HG02938 (cell line): ENCODE measurements at regions not wholly inside any gene's neighbourhood (a gene's known extent, or its start where the extent isn't known, plus 50 kb on each side); places are given as distances from the start of the nearest gene placed in this dataset.

Experiments used
- ATAC-seq: cut with Tn5 transposase; IDR thresholded peaks from one replicate; pipeline ENCODE4 v1.9.1; 2021; ENCODE audit warnings: mild to moderate bottlenecking, moderate library complexity; ENCODE audit not compliant: unreplicated experiment

DNA sequence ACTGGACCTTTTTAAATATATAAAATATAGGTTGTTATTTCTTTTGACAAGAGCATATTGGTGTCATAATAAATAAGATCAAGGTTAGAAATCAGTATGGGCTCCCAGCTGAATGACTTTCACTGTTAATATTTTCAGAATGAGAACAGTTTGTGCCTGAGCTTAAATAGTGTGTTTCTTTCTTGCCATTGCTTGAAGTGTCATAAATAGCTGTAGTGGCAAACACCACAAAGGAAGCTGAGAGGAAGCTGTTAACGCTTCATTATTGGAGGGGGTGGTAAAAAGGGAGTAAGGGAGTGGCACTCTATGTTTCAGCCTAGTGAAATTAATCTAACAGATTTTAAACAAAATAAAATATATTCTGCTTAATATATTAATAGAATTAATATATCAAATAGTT is 1089.8 kb upstream of the NCAM2 start:
- no peak for ATAC-seq

DNA sequence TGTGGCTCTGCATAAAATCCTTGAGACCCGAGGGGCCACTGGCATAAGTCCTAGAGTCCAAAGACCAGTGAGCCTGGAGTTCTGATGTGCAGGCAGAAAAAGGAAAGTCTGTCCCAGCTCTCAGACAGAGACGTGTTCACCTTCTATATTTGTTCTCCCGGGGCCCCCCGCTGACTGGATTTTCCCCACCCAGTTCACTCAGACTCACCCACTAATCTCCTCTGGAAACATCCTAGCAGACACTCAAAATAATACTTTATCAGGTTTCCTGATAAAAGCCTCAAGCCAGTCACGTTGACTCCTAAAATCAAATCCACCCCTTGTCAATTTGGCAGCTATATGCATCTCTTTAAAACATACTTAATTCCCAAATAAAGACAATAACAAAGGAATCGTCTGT is 1084.2 kb upstream of the NCAM2 start:
- ATAC-seq, result no peak

DNA sequence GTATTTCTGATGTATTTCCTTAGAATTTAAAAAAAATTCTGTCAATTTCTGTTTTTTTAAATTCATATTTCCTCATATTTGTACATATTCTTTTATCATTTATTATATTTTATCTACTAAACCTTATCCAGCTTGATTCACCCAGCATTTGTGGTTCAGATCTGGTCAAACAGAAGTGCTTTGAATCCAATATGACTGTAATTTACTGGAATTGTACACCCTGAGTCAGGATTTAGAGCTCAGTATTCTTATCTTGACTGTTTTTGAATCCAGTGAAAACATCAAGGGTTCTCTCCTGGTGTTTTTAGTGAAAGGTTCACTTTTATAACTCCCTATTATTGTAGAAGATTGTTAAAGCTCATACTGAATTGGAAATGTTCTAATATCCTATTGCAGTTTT is 1077.0 kb upstream of the NCAM2 start:
- ATAC-seq, result no peak

DNA sequence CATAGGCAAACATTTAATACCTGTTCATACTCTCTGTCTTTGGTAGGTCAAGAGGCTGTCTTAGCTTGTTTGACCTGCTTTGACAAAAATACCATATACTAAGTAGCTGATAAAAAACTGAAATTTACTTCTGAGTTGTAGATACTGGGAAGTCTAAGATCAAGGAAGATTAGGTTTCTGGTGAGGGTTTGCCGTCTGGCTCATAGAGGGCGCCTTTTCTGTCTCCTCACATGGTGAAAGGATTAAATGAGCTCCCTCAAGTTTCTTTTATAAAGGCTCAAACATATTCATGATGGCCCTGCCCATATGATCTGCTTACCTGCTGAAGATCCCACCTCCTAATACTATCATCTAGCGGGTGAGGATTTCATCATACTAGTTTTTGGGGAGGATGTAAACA is 1076.1 kb upstream of the NCAM2 start:
- no peak for ATAC-seq

DNA sequence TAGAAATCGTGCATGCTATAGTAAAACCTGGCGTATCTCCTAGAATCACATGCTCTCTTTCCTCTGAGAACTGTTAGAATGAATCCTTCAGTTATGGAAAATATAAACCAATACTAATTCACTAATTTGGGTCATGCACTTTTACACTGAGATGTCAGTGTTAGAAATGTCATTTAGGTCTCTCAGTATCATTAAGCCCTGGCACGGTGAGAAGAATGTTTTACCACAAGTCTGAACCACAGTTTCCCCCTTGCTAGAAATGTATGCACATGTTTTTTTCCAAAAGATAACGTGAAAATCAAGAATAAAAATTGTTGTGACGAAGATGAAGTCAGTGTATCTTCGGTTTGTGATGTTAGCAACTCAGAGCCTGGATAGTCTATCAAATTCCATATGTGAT is 1062.7 kb upstream of the NCAM2 start:
- no peak for ATAC-seq

DNA sequence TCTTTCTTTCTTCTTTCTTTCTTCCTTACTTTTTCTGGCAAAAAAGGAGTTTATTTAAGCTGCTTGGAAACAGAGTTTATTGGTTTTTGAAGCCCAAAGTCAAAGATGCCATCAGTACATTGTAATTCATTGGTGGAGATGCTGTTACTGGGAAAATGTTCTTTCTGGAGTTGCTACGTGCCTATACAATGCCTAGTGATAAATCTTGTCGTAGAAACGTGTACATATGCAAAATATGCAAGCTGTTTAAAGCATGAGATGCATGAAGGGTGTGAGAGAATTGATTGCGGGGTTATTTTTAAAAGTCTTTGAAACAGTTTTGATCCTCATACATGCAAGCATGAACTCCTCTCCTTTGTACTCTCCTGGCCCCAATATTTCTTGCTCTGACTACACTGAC is 1060.6 kb upstream of the NCAM2 start:
- no peak for ATAC-seq

DNA sequence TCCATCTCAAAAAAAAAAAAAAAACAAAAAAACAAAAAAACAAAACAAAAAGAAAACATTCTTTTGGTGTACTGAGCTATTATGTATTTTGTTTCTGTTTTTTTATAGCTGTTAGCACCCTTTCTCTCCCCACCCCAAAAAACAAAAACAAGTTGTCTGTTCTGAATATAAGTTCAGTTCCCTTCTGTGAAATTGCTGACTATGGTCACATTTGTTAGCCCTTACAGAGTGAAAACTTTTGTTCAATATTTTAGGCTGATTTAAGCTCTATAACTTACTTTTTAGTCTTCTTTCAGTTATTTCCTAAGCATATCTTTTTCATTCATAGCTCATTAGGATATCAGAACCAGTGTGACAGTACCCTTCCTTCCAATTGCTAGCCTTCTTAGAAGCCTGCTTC is 1056.6 kb upstream of the NCAM2 start:
- ATAC-seq, result no peak

DNA sequence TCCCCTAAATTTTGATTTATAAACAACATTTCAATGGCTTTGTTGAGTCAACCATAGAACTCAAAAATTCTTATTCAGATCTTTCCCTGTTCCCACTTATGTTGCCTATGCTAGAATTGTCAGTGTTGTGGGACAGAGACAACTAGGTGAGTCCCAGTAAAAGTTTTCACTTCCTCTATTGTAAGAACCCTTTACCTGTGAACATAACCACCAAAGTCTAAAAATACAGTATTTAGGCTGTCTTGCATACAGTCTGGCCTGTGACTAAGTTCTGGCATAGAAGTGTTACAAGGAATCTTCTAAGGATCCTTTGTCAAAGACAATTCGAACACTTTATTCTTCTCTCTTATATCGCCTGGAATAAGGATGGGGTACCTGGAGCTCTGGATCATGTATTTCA is 1047.9 kb upstream of the NCAM2 start:
- no peak for ATAC-seq

DNA sequence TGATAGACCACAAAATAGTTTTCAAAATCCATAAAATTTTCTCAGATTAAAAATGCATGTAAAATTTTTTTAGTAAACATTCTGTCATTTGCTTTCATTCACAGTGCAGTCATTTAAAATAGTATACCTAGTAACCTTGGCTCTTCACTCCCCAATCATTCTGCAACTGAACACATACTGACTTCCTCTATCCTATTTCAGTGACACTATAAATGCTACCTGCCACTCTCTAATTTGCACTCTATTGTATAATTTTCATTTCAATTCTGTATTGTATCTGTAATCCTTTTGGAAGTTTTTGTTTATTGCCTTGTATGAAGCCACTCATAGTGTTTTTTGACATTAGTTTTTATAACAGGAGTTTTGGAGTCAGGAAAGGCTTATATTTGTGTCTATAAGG is 1029.1 kb upstream of the NCAM2 start:
- no peak for ATAC-seq

DNA sequence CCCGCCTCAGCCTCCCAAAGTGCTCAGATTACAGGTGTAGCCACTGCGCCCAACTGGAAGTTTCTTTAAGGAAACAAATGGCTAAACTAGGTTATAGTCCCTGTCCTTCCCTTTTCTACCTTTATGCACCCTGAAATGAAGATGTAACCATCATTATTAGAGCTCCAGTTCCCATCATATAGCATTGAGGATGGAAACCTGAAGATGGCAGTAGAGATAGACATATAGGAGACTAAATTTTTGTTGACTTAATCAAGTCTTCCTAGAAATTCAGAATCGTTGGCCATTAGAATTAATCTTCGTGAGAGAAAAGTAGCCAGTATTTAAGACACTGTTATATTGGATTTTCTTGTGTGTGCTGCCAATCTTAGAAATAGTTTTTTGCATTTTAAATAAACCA is 1016.3 kb upstream of the NCAM2 start:
- no peak for ATAC-seq

DNA sequence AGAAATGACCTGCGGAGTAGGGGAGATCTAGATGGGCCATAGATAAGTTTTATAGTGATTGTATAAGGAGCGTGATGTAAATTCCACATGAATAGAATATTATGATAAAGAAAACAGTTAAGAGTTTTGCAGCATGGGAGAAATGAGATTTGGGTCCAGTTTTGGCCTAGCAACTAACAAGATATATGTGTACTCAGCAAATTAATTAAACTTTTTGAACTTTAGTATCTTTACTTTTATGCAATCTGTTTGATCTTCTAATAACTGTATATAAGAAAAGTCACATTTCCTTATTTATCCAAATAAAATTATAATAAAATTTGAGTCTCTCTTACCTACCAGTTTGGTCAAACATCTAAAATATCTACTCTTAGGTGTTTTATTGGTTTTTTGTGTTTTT is 1011.8 kb upstream of the NCAM2 start:
- ATAC-seq, result no peak

DNA sequence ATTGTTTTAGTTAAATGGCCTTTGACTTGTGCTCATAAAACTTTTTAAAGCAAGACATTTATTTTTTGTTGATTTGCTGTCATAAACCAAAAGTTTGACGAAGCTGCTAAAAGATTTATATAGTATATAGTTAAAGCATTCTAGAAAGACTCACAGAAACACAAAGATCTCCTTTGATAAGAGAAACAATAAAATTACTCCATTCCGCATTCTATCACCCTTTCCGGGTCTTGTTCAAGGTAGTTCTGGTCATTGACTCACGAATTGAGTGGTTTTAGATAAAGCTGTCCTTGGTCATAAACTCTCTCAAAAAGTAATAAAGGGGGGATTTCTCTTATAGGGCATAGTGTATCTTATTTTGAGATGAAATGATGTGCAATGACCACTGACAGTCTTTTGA is 1010.5 kb upstream of the NCAM2 start:
- no peak for ATAC-seq

DNA sequence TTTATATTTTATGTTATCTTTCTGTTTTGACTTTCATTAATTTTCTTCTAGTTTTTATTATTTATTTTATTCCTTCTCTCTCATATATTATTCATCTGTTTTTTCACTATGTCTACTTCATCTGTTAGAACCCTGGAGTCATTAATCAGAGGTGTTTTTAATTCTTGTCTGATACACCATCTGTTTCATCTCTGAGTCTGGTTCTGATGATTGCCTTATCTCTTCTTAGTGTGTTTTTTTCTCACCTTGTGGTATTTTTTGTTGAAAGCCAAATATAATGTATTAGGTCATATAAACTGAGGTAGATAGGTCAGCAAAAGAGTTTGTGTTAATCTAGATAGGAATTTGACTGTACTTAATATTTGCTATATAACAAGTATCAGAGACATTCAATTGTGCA is 1005.7 kb upstream of the NCAM2 start:
- no peak for ATAC-seq

DNA sequence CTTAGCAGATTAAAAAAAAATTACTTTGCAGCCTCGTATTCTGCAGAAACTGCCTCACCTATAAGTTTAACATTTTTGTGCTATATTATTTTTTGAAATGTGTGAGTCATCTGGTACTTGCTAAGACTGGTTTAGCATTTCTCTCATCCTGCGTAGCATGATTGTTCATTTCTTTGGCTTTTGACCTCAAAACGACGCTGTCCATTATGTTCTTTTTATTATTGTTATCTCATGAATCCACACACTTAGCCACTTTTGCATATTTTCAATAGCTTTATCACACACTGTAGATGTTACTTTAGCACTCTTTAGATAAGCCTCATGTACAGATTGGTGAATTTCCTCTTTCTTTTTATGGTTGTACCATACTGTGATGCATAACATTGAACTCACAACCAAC is 1004.9 kb upstream of the NCAM2 start:
- no peak for ATAC-seq

DNA sequence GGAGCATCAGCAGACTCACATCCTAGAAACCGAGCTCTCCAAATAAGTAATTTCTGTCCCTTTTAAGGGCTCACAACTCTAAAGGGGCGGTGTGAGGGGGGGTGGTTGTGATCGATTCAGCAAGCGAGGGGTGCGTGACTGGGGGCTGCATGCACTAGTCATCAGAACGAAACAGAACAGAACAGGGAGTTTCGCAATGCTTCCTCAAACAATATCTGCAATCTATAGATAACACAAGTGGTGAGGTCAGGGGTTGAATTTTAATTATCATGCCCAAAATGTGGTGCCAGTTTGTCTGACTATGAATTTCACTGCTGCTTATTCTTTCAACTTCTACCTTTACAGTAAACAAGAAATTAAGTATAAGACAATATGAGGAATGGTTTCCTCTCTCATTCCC is 1003.0 kb upstream of the NCAM2 start:
- ATAC-seq, result no peak

DNA sequence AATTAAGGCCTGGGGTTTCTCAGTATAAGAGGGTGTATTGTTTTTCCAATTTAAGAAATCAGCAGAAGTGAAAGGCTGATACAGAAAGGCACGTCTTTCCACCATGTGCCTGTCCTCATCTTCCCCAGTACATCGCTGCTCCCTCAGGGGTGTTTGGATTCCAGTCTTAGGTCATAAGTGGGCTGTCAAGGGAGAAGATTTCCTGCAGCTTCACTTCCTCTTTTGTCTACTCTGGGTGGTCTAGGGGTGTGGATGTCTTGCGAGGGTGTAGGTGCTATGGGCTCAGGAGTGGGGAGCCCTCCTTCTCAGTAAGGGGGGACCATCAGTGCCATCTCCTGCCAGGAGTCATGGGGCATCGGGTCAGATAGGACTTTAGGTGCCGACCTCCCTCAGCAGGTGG is 999.8 kb upstream of the NCAM2 start:
- no peak for ATAC-seq

DNA sequence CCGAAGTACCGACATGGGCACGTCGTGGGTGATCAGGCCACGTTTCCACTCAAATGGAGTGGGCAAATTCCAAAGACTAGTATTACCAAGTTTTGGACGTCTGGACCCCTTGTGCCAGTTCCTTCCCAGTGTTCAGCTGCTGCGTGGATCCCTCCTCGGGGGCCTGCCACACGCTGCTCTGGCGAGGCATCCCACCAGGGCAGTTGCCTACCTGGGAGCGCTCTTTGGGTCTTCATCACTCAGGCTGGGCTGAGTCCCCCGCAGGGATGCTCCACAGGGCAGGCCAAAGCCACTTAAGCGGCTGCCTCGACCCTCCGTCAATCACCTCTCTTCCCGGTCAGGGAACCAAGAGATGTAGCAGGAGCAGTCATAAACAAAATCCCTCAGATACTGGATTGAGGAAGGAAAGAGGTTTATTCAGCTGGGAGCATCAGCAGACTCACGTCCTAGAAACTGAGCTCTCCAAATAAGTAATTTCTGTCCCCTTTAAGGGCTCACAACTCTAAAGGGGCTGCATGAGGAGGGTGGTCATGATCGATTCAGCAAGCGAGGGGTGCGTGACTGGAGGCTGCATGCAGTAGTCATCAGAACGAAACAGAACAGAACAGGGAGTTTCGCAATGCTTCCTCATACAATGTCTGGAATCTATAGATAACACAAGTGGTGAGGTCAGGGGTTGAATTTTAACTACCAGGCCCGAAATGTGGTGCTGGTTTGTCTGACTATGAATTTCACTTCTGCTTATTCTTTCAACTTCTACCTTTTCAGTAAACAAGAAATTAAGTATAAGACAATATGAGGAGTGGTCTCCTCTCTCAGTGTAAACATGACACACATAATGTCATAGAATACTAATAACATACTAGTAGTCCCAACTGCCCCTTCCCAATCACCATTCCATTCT is 998.6 kb upstream of the NCAM2 start:
- no peak for ATAC-seq

DNA sequence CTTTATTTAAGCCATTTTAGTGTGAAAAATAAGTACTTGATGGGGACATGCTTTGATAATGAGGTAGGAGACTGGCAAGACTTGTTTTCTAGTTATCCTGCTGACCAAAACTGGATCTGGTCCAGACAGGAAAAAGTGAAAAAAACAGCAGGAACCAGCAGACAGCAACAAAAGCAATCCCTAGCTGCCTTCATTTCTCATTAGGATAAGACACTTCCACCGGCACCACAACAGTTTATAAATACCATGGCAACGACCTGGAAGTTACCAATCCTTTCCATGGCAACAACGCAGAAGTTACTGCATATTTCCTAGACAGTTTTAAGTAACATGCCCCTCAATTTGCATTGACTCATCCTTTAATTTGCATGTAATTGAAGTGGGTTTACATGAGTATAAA is 993.8 kb upstream of the NCAM2 start:
- no peak for ATAC-seq

DNA sequence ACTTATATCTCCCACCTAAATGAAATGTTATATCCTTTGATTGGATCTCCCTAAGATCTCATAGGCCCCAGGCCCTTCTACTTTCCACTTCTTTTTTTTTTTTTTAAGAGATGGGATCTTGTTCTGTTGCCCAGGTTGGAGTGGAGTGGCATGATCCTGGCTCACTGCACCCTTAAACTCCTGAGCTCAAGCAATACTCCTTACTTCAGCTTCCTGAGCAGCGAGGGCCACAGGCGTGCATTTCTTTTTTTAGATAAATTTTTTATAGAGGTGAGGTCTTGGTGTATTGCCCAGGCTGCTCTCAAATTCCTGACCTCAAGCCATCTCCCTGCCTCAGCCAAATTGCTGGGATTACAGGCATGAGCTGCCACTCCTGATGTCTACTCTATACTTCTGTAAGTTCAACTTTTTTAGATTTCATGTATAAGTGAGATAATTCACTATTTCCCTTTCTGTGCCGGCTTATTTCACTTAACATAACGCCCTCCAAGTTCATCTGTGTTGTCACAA is 987.5 kb upstream of the NCAM2 start:
- no peak for ATAC-seq

DNA sequence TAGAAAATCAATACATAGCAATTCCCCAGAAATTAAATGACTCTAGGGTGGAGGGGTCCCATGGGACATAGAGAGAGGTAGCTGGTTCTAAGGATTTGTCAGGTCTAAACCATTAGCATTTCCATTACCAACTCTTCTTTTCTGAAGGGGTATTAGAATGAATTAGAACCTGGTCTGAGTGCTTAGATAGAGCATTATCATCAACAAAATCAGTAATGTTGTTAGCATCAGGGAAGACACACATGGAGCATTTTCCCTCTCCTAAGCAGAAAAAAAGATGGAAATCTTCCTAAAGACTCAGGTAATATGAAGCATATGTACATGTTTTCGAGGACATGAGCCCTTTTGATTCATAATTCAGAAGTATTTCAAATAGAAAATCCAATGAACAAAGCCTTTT is 984.4 kb upstream of the NCAM2 start:
- ATAC-seq, result no peak

DNA sequence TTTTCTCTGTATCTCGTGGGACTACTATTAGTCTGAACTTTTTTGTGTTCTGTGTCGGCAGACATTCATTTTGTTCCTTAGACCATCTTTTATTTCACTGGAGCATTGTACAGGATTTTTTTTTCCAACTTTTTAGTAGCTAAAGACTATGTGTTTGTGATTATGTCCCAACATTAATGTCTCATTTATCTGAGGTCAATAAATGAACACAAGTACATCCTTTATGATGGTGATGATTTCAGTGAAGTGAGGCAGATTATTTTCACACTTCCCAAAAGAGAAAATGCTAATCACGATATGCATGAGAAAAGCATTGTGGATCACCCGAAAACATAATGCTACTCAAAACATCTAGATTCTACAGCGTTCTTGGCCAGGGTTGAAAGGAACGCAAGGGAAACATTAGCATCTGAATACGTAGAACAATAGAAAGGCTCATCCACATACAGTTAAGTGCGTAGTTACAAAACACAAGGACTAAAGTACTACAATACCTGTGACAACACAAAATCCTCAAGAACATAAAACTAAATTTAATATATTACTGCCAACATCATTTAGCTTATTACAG is 981.7 kb upstream of the NCAM2 start:
- ATAC-seq, result no peak

DNA sequence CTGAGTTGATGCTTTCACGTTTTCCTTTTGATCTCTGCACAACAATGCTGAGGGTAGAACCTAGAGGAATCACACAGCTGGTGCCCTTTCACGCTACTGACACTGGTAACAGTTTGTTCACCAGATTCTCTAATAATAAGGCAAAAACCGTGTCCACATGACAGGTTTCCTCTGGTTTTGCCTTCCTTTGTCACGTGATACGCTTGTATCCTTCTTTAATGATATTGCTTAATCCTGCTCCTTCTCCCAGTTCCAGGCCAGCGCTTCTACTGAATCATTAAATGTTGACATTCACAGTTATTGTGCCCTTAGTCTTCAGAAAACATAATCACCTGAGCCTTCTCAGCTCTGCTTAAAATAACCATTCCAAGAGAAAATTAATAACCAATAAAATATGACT is 978.2 kb upstream of the NCAM2 start:
- ATAC-seq, result no peak

DNA sequence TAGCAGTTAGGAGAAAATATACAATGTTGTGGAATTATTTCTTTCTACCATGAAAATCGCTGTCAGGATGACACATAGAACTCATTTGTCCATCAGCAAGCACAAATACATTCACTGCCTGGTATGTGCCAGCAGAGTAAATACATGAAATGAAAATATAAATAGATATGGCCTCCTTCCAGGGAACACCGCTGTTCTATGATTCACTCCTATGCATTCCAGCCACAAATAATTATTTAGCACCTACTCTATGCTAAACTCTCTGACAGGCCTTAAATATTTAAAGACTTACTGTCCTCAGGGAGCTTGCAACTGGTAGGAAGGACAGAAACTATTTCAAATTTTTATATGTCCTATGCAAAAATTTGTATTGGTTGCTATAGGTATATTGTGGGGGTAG is 975.0 kb upstream of the NCAM2 start:
- no peak for ATAC-seq
